Brain microvascular endothelial cell (primary cell): ENCODE measurements at regions not wholly inside any gene's neighbourhood (a gene's known extent, or its start where the extent isn't known, plus 50 kb on each side); places are given as distances from the start of the nearest gene placed in this dataset.
"Not testable (repeated sequence)": the region's sequence is repeated elsewhere in the genome, so short reads cannot be mapped to it uniquely, and the experiment has no call there.

Experiments used
- DNase-seq: peaks from one replicate; pipeline ENCODE4 v3.0.0-alpha.2; 2020
- H3K27ac ChIP-seq: fragments of 250-450 bp; sonication (Bioruptor Pico); 2 replicates; pipeline ENCODE4 v1.5.1; 2020; ENCODE audit warnings: mild to moderate bottlenecking, moderate library complexity
- H3K27me3 ChIP-seq: fragments of 250-450 bp; sonication (Bioruptor Pico); replicated peaks from 2 replicates; pipeline ENCODE4 v1.5.1; 2020; ENCODE audit warnings: mild to moderate bottlenecking
- H3K36me3 ChIP-seq: fragments of 250-450 bp; sonication (Bioruptor Pico); replicated peaks from 2 replicates; pipeline ENCODE4 v1.5.1; 2020; ENCODE audit warnings: mild to moderate bottlenecking
- H3K4me3 ChIP-seq: 2 replicates; pipeline ENCODE4 v1.5.1; 2011; ENCODE audit warnings: low read depth, mild to moderate bottlenecking, control low read depth, low read length, moderate library complexity
- in situ Hi-C: cut with HindIII; loops from 2 replicates; pipeline ENCODE4 v1.10.0; 2017; ENCODE audit warnings: low sequenced_read_pairs, low pct_ligation_motif_present
- TF ChIP-seq, protein P1 (sequence below): IDR thresholded peaks from 2 replicates; pipeline ENCODE4 v1.5.1; 2011; ENCODE audit warnings: low read depth, mild to moderate bottlenecking, moderate library complexity, low read length, control low read depth, inconsistent platforms; ENCODE audit errors: missing control alignments

GRCh38 chr15:62412686-62413085, 247.6 kb upstream of the C2CD4B start:
- DNase-seq = no peak
- no peaks in the 10 kb centered on the region for H3K27me3 ChIP-seq
- in situ Hi-C loops = no loop called here
- TF ChIP-seq, protein P1, sequence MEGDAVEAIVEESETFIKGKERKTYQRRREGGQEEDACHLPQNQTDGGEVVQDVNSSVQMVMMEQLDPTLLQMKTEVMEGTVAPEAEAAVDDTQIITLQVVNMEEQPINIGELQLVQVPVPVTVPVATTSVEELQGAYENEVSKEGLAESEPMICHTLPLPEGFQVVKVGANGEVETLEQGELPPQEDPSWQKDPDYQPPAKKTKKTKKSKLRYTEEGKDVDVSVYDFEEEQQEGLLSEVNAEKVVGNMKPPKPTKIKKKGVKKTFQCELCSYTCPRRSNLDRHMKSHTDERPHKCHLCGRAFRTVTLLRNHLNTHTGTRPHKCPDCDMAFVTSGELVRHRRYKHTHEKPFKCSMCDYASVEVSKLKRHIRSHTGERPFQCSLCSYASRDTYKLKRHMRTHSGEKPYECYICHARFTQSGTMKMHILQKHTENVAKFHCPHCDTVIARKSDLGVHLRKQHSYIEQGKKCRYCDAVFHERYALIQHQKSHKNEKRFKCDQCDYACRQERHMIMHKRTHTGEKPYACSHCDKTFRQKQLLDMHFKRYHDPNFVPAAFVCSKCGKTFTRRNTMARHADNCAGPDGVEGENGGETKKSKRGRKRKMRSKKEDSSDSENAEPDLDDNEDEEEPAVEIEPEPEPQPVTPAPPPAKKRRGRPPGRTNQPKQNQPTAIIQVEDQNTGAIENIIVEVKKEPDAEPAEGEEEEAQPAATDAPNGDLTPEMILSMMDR = no peak
- no peaks in the 10 kb centered on the region for H3K36me3 ChIP-seq
- no peak overlapping the region for H3K4me3 ChIP-seq
- H3K27ac ChIP-seq = no peak overlapping the region

DNA sequence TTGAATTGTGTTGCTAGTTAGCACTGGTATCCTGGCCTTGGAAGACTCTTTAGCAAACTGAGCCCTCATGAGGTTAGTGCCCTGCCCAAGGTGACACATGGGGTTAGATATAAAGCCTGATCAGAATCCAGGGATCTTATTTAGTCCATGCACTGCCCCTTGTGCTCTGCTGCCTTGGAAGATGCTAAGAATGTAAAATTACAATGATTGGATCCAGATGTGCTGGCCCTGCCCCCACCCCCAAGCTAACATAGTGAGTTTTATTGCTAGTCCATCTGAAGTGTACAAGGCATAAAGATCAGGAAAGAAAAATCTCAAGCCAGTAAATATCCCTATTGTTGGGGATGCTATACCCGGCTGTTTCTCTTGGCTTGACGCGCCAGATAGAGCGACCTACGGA, 248.1 kb upstream of the C2CD4B start:
- H3K4me3 ChIP-seq = no peak overlapping the region
- no peaks in the 10 kb centered on the region for H3K27me3 ChIP-seq
- in situ Hi-C loops = no loop called here
- DNase-seq = no peak
- no peak overlapping the region for H3K27ac ChIP-seq
- H3K36me3 ChIP-seq = no peaks in the 10 kb centered on the region
- TF ChIP-seq, protein P1 = no peak

DNA sequence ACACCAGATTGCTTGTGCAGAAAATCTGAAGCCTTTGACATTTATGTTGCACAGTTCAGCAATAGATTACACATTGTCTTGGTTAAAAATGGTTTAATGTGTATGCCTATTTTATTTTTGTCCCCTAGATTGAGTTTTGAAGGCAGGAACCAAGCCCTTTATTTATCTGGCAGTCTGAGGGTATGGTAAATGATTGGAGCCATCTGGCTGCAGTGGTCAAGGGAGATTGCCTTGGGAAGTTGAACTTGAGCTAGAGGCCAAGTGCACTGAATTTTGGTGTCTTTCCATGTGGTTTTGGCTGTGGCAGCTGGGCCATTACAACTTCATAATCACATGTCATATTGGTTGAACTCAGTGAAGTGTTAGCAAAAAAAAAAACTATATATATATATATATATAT, 248.7 kb upstream of the C2CD4B start:
- no peak for DNase-seq
- TF ChIP-seq, protein P1 = no peak
- no peak overlapping the region for H3K4me3 ChIP-seq
- H3K36me3 ChIP-seq = no peaks in the 10 kb centered on the region
- H3K27ac ChIP-seq = no peak overlapping the region
- no peaks in the 10 kb centered on the region for H3K27me3 ChIP-seq
- in situ Hi-C loops = no loop called here

DNA sequence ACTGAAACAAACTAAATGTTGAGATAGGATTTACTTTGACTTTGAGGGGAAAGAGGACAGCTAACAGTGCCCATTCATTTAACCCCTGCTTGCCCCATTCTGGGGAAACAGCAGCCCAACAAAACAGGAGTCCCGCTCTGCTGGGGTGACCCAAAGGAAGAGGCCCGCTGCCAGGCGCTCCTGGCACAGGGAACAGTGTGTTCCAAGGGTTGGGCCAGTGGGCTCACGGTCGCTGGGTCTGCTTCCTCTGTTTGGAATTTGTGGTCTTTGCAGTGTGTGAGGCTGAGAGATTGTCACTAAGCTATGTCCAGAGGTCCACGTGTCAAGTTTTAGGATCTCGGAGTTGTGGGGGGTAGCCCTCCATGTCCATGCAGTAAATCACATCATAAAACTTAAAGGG, 250.4 kb upstream of the C2CD4B start:
- TF ChIP-seq, protein P1 = no peak
- Histone ChIP-seq H3K36me3 (no peaks in the 10 kb centered on the region), H3K4me3 (no peak overlapping the region), H3K27ac (no peak overlapping the region), H3K27me3 (no peaks in the 10 kb centered on the region)
- DNase-seq = no peak
- in situ Hi-C loops = no loop called here

DNA sequence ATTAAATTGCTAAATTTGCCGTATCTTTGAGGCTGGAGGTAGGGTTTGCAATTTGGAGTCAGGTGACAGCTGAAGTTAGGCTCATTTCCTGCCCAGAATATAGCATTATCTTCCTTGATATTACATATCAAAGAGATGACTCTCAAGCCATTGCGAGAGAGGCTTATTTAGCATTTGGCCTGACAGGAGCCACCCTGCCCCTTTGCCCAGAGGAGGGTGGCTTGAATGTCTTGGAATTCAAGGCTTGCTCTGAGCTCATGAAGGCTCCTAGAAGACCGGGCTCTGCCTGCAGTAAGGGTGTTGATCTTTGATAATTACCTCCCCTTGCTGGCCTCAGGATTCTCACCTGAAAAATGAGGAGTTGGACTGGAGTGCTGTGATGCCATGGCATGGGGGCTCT, 251.4 kb upstream of the C2CD4B start:
- TF ChIP-seq, protein P1 = no peak
- Histone ChIP-seq H3K4me3 (no peak overlapping the region), H3K27me3 (no peaks in the 10 kb centered on the region), H3K36me3 (no peaks in the 10 kb centered on the region), H3K27ac (no peak overlapping the region)
- in situ Hi-C loops = no loop called here
- DNase-seq = no peak

- TF ChIP-seq, protein P1 = no peak
- Histone ChIP-seq H3K27ac (no peak overlapping the region), H3K27me3 (no peaks in the 10 kb centered on the region), H3K36me3 (no peaks in the 10 kb centered on the region), H3K4me3 (no peak overlapping the region)
- in situ Hi-C loops = no loop called here
- DNase-seq = peak; percentile 37
These were observed 252.4 kb upstream of the C2CD4B start for GRCh38 chr15:62417439-62417838.

GRCh38 chr15:62418496-62418895, 253.4 kb upstream of the C2CD4B start:
- H3K27ac ChIP-seq, H3K27me3 ChIP-seq, H3K36me3 ChIP-seq, in situ Hi-C loops, H3K4me3 ChIP-seq, DNase-seq: not testable (repeated sequence)
